22Rv1 (cell line): ENCODE measurements at regions not wholly inside any gene's neighbourhood (a gene's known extent, or its start where the extent isn't known, plus 50 kb on each side); places are given as distances from the start of the nearest gene placed in this dataset.

Experiments used
- H3K27ac ChIP-seq: fragments of 450-650 bp; 2 replicates; pipeline ENCODE4 v1.5.1; 2017
- CTCF ChIP-seq: fragments of 450-650 bp; IDR thresholded peaks from 2 replicates; pipeline ENCODE4 v1.5.1; 2017; ENCODE audit warnings: mild to moderate bottlenecking
- ZFX ChIP-seq: fragments of 450-650 bp; IDR thresholded peaks from 2 replicates; pipeline ENCODE4 v1.6.1; 2017; ENCODE audit warnings: antibody characterized with exemption, borderline replicate concordance

GRCh38 chr11:134565343-134565891 lies 153.4 kb upstream of the B3GAT1 start:
- TF ChIP-seq CTCF, result no peak
- no peak for TF ChIP-seq ZFX
- no peak overlapping the region for H3K27ac ChIP-seq

GRCh38 chr11:134564472-134565200 lies 152.6 kb upstream of the B3GAT1 start:
- no peak for TF ChIP-seq ZFX
- TF ChIP-seq CTCF, result no peak
- H3K27ac ChIP-seq, result no peak overlapping the region

GRCh38 chr11:134562941-134563471 lies 151.0 kb upstream of the B3GAT1 start:
- no peak overlapping the region for H3K27ac ChIP-seq
- TF ChIP-seq ZFX, result no peak

GRCh38 chr11:134562196-134562595 lies 150.2 kb upstream of the B3GAT1 start:
- no peak overlapping the region for H3K27ac ChIP-seq

GRCh38 chr11:134561331-134561720 lies 149.3 kb upstream of the B3GAT1 start:
- H3K27ac ChIP-seq, result no peak overlapping the region
- no peak for TF ChIP-seq CTCF
- no peak for TF ChIP-seq ZFX

More at GRCh38 chr11:134562196-134562595, 150.2 kb upstream of the B3GAT1 start:
- no peak for TF ChIP-seq CTCF
- TF ChIP-seq ZFX, result no peak

- no peak overlapping the region for H3K27ac ChIP-seq
- TF ChIP-seq CTCF (no peak), ZFX (no peak)
These were observed 148.7 kb upstream of the B3GAT1 start for GRCh38 chr11:134560566-134561330.

GRCh38 chr11:134560066-134560465 lies 148.0 kb upstream of the B3GAT1 start:
- no peak for TF ChIP-seq CTCF
- TF ChIP-seq ZFX, result no peak
- no peak overlapping the region for H3K27ac ChIP-seq
